KMS-11 (cell line): ENCODE measurements at regions not wholly inside any gene's neighbourhood (a gene's known extent, or its start where the extent isn't known, plus 50 kb on each side); places are given as distances from the start of the nearest gene placed in this dataset.

Experiments
- H2AFZ ChIP-seq: fragments of 200-600 bp; sonication (generic); 2 replicates; pipeline ENCODE4 v1.6.1; 2016; ENCODE audit warnings: antibody characterized with exemption, mixed run types, low read depth
- H3K27ac ChIP-seq: fragments of 200-600 bp; sonication (generic); 2 replicates; pipeline ENCODE4 v1.6.1; 2016; ENCODE audit warnings: mild to moderate bottlenecking, mixed run types
- H3K27me3 ChIP-seq: fragments of 200-600 bp; sonication (generic); 2 replicates; pipeline ENCODE4 v1.6.1; 2017; ENCODE audit warnings: mild to moderate bottlenecking, low read depth, mixed run types, moderate library complexity; ENCODE audit not compliant: insufficient read depth
- H3K36me3 ChIP-seq: fragments of 200-600 bp; sonication (generic); 2 replicates; pipeline ENCODE4 v1.6.1; 2017; ENCODE audit warnings: mild to moderate bottlenecking, mixed run types; ENCODE audit not compliant: insufficient read depth
- H3K4me1 ChIP-seq: fragments of 200-600 bp; sonication (generic); 2 replicates; pipeline ENCODE4 v1.6.1; 2016; ENCODE audit warnings: mild to moderate bottlenecking, low read depth, mixed run types; ENCODE audit not compliant: poor library complexity, severe bottlenecking
- H3K4me2 ChIP-seq: fragments of 200-600 bp; sonication (generic); 2 replicates; pipeline ENCODE4 v1.7.0; 2016; ENCODE audit warnings: mild to moderate bottlenecking, mixed run types
- H3K4me3 ChIP-seq: fragments of 200-600 bp; sonication (generic); IDR thresholded peaks from 2 replicates; pipeline ENCODE4 v1.6.1; 2017; ENCODE audit warnings: low read depth, low read length, mixed read lengths; ENCODE audit not compliant: insufficient read depth
- H3K79me2 ChIP-seq: fragments of 200-600 bp; sonication (generic); 2 replicates; pipeline ENCODE4 v1.6.1; 2016; ENCODE audit warnings: low read depth, mixed run types; ENCODE audit not compliant: insufficient read depth
- H3K9ac ChIP-seq: fragments of 200-600 bp; sonication (generic); 2 replicates; pipeline ENCODE4 v1.6.1; 2016; ENCODE audit warnings: mild to moderate bottlenecking, mixed run types
- H4K20me1 ChIP-seq: fragments of 200-600 bp; sonication (generic); 2 replicates; pipeline ENCODE4 v1.6.1; 2016; ENCODE audit warnings: mild to moderate bottlenecking, mixed run types; ENCODE audit not compliant: insufficient read depth
- TF ChIP-seq, protein P1 (sequence below): fragments of 200-600 bp; sonication (generic); conservative IDR thresholded peaks from 2 replicates; pipeline ENCODE4 v1.6.1; 2017; ENCODE audit warnings: low read depth, mild to moderate bottlenecking, antibody characterized with exemption, low read length, moderate library complexity, mixed read lengths

DNA sequence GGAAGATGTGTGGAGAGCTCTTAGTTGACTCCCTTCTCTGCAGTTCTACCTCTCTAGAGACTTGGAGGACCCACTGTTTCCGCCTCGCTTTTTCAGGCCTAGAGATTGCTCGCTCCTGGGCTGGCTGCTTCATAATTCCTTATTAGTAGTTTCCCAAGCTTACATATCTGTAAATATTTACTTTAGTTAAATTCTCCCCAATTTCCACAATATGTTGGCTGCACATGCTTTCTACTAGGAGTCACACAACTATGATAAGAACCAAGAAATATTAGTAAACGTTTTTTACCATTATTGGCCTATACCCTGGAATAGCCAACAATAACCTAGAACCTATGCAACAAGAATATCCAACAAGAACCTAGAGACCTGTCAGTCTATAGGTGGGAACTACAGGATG lies 129.0 kb upstream of the RUNX1 start:
- H3K9ac ChIP-seq: no peak overlapping the region
- H2AFZ ChIP-seq: no peak overlapping the region
- no peak overlapping the region for H3K4me2 ChIP-seq
- H3K27me3 ChIP-seq: no peaks in the 10 kb centered on the region
- TF ChIP-seq, protein P1, sequence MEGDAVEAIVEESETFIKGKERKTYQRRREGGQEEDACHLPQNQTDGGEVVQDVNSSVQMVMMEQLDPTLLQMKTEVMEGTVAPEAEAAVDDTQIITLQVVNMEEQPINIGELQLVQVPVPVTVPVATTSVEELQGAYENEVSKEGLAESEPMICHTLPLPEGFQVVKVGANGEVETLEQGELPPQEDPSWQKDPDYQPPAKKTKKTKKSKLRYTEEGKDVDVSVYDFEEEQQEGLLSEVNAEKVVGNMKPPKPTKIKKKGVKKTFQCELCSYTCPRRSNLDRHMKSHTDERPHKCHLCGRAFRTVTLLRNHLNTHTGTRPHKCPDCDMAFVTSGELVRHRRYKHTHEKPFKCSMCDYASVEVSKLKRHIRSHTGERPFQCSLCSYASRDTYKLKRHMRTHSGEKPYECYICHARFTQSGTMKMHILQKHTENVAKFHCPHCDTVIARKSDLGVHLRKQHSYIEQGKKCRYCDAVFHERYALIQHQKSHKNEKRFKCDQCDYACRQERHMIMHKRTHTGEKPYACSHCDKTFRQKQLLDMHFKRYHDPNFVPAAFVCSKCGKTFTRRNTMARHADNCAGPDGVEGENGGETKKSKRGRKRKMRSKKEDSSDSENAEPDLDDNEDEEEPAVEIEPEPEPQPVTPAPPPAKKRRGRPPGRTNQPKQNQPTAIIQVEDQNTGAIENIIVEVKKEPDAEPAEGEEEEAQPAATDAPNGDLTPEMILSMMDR: no peak
- H3K4me3 ChIP-seq: no peak overlapping the region
- H3K4me1 ChIP-seq: no peaks in the 10 kb centered on the region
- no peak overlapping the region for H3K27ac ChIP-seq
- H3K79me2 ChIP-seq: no peaks in the 10 kb centered on the region
- no peaks in the 10 kb centered on the region for H3K36me3 ChIP-seq
- no peaks in the 10 kb centered on the region for H4K20me1 ChIP-seq

DNA sequence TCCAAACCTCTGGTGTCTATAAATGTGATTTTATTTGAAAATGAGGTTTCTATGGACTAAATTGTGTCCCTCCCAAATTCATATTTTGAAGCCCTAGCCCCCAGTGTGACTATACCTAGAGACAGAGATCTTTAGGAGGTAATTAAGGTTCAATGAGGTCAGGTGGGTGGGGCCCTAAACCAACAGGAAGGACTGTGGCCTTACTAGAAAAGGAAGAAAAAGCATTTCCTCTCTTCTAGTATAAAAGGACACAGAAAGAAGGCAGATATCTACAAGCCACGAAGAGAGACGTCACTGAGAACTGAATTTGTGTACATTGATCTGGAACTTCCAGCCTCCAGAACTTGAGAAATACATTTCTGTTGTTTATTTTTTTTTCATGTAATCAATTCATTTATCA lies 123.1 kb upstream of the RUNX1 start:
- no peaks in the 10 kb centered on the region for H3K4me1 ChIP-seq
- H3K79me2 ChIP-seq: no peaks in the 10 kb centered on the region
- H4K20me1 ChIP-seq: no peaks in the 10 kb centered on the region
- H3K4me2 ChIP-seq: no peak overlapping the region
- no peak overlapping the region for H3K27ac ChIP-seq
- no peak overlapping the region for H2AFZ ChIP-seq
- no peak overlapping the region for H3K9ac ChIP-seq
- TF ChIP-seq, protein P1: no peak
- no peaks in the 10 kb centered on the region for H3K27me3 ChIP-seq
- no peak overlapping the region for H3K4me3 ChIP-seq
- no peaks in the 10 kb centered on the region for H3K36me3 ChIP-seq

DNA sequence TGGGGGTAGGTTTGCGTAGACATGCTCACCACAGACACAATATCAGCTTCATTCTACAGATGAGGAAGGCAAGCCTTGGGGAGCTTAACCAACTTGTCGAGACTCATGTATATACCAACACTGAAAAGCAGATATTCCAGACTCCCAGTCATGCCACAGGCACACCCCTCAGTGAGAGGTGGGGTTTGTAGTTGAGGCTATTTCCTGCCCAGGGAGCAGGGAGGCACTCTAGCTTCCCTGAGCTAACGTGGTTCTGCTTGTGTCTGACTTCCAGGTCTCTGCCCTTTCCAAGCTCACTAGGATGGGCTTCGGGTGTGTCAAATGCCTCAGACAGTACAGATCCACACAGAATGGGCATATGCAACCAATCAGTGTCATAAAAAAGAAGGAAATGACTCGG lies 122.3 kb upstream of the RUNX1 start:
- no peak overlapping the region for H3K4me3 ChIP-seq
- H3K4me2 ChIP-seq: no peak overlapping the region
- no peaks in the 10 kb centered on the region for H3K36me3 ChIP-seq
- TF ChIP-seq, protein P1: no peak
- H3K79me2 ChIP-seq: no peaks in the 10 kb centered on the region
- H4K20me1 ChIP-seq: no peaks in the 10 kb centered on the region
- H3K4me1 ChIP-seq: no peaks in the 10 kb centered on the region
- H3K9ac ChIP-seq: no peak overlapping the region
- H2AFZ ChIP-seq: no peak overlapping the region
- no peak overlapping the region for H3K27ac ChIP-seq
- H3K27me3 ChIP-seq: no peaks in the 10 kb centered on the region

DNA sequence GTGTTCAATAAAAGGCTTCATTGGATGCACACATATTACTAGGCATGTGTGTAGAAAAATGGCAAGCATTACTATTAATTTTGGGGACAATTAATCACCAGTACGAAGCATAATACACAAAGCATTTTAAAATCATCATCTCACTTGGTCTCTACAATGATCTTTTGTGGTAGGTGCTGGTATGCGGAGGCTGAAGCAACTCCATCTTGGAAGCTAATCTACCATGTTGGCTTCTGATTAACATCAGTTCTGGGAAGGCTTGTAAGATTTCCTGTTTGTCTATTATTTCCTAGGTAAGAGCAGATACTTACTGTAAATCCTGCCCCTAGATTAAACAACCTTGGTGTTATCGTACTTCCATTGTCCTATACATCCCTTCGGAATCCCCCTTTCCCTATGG lies 121.7 kb upstream of the RUNX1 start:
- H3K79me2 ChIP-seq: no peaks in the 10 kb centered on the region
- TF ChIP-seq, protein P1: no peak
- no peaks in the 10 kb centered on the region for H4K20me1 ChIP-seq
- H3K9ac ChIP-seq: no peak overlapping the region
- H2AFZ ChIP-seq: no peak overlapping the region
- no peak overlapping the region for H3K4me3 ChIP-seq
- H3K4me1 ChIP-seq: no peaks in the 10 kb centered on the region
- H3K36me3 ChIP-seq: no peaks in the 10 kb centered on the region
- no peaks in the 10 kb centered on the region for H3K27me3 ChIP-seq
- no peak overlapping the region for H3K27ac ChIP-seq
- H3K4me2 ChIP-seq: no peak overlapping the region

DNA sequence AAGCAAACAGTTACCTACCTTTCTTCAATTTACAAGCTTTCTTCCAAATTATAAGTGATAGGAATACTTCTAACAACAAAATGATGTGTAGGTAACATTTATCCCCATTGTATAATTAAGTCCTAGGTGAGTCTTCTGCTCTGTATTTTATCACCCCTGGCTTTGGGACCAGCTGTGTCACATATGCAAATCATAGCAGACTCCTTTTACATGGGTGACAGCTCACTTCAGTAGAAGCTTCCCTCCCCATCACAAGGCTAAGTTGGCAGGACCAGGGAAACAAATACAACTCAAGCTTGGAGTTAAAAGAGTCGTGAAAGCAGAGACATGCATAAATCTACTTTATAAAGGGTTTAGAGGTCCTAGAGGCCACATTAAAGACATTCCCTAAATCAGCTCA lies 121.1 kb upstream of the RUNX1 start:
- no peak overlapping the region for H2AFZ ChIP-seq
- H3K9ac ChIP-seq: no peak overlapping the region
- no peaks in the 10 kb centered on the region for H3K79me2 ChIP-seq
- no peaks in the 10 kb centered on the region for H3K27me3 ChIP-seq
- no peaks in the 10 kb centered on the region for H4K20me1 ChIP-seq
- no peak overlapping the region for H3K4me3 ChIP-seq
- H3K27ac ChIP-seq: no peak overlapping the region
- no peaks in the 10 kb centered on the region for H3K36me3 ChIP-seq
- TF ChIP-seq, protein P1: no peak
- H3K4me1 ChIP-seq: no peaks in the 10 kb centered on the region
- H3K4me2 ChIP-seq: no peak overlapping the region
